HepG2 (cell line): ENCODE measurements at regions not wholly inside any gene's neighbourhood (a gene's known extent, or its start where the extent isn't known, plus 50 kb on each side); places are given as distances from the start of the nearest gene placed in this dataset.

Experiments used
- ATAC-seq: fragments of 200-7000 bp; cut with Tn5 transposase; 3 replicates; pipeline ENCODE4 v1.9.1; 2020; ENCODE audit warnings: mild to moderate bottlenecking, moderate library complexity
- BruUV-seq: library from RNA; stranded (reverse); fragments of 400-500 nt; replicated peaks from 2 replicates; lab custom pipeline; 2021; lab: Mats Ljungman, UMichigan
- CTCF ChIA-PET: fragments of 300-600 bp; formaldehyde crosslinking; extraction: SDS; loops from one replicate; lab custom pipeline; 2021; ENCODE audit warnings: low total read pairs, inconsistent platforms, low intra/inter-chr PET ratio; lab: Yijun Ruan, JAX
- POLR2A ChIA-PET: fragments of 350-600 bp; sonication (Branson Sonifier 250); formaldehyde crosslinking; loops from one replicate; lab custom pipeline; 2020; ENCODE audit warnings: antibody characterized with exemption, inconsistent platforms; lab: Yijun Ruan, JAX
- DNase-seq: peaks from one replicate; pipeline ENCODE4 v3.0.0-alpha.2; 2015; ENCODE audit warnings: low spot score
- FAIRE-seq: peaks from 3 replicates; lab custom pipeline; 2011; peaks lifted over from hg19 to GRCh38; lab: Jason Lieb, UNC
- H2AFZ ChIP-seq: one replicate; pipeline ENCODE4 v1.6.1; 2011; ENCODE audit warnings: low read length, inconsistent platforms
- H3K27ac ChIP-seq: fragments of 300-600 bp; 3 replicates; pipeline ENCODE4 v1.8.0; 2011; ENCODE audit warnings: mixed run types, mild to moderate bottlenecking, mixed read lengths, low read length, inconsistent platforms; ENCODE audit not compliant: insufficient read depth; ENCODE audit errors: extremely low read length
- H3K27me3 ChIP-seq, 2 experiments: fragments of 200-600 bp in 1 of 2; 2 replicates in 1 of 2; 3 replicates in 1 of 2; pipeline versions ENCODE4 v1.6.0 to v1.8.0; 2011; ENCODE audit warnings: low read length in 2 of 2, mild to moderate bottlenecking in 2 of 2, moderate library complexity in 2 of 2, inconsistent platforms in 1 of 2; ENCODE audit not compliant: insufficient read depth in 2 of 2, control insufficient read depth in 1 of 2
- H3K36me3 ChIP-seq, 2 experiments: fragments of 200-600 bp in 1 of 2; replicated peaks in 1 of 2; 2 replicates in 1 of 2; 3 replicates in 1 of 2; pipeline versions ENCODE4 v1.5.1 to v1.8.0; 2011; ENCODE audit warnings: low read length in 2 of 2, inconsistent platforms in 1 of 2; ENCODE audit not compliant: insufficient read depth in 2 of 2, control insufficient read depth in 1 of 2
- H3K4me1 ChIP-seq: 2 replicates; pipeline ENCODE4 v1.5.1; 2012; ENCODE audit warnings: low read length, inconsistent platforms; ENCODE audit not compliant: insufficient read depth
- H3K4me2 ChIP-seq: 2 replicates; pipeline ENCODE4 v1.6.0; 2011; ENCODE audit warnings: low read depth, low read length, inconsistent platforms
- H3K4me3 ChIP-seq, 3 experiments: fragments of 200-600 bp in 1 of 3; sonication (generic), shearing (Covaris generic) in 1 of 3; replicated peaks in 1 of 3; 2 replicates each; pipeline ENCODE4 v1.5.1; 2011 to 2016; ENCODE audit warnings: low read length in 3 of 3, inconsistent platforms in 2 of 3, low read depth in 2 of 3, mild to moderate bottlenecking in 2 of 3, control low read depth in 1 of 3, mixed read lengths in 1 of 3; ENCODE audit not compliant: insufficient read depth in 1 of 3
- H3K79me2 ChIP-seq: one replicate; pipeline ENCODE4 v1.6.1; 2011; ENCODE audit warnings: low read length, inconsistent platforms; ENCODE audit not compliant: insufficient read depth
- H3K9ac ChIP-seq: 2 replicates; pipeline ENCODE4 v1.6.0; 2011; ENCODE audit warnings: mild to moderate bottlenecking, low read depth, low read length, inconsistent platforms; ENCODE audit not compliant: insufficient read depth
- H3K9me3 ChIP-seq: 2 replicates; pipeline ENCODE4 v1.5.1; 2012; ENCODE audit warnings: mild to moderate bottlenecking, low read length
- H4K20me1 ChIP-seq: 2 replicates; pipeline ENCODE4 v1.6.0; 2011; ENCODE audit warnings: inconsistent platforms, mild to moderate bottlenecking, low read length, moderate library complexity; ENCODE audit not compliant: insufficient read depth
- ATF1 ChIP-seq: IDR thresholded peaks from 2 replicates; pipeline ENCODE4 v1.6.1; 2016; ENCODE audit warnings: mild to moderate bottlenecking, control low read depth
- ATF7-NPFF ChIP-seq: sonication (generic); formaldehyde crosslinking; IDR thresholded peaks from 2 replicates; pipeline ENCODE4 v1.8.1; 2023; ENCODE audit warnings: mild to moderate bottlenecking, low read depth, missing genetic modification reagents, moderate library complexity
- CCDC6 ChIP-seq: sonication (generic); formaldehyde crosslinking; IDR thresholded peaks from 2 replicates; pipeline ENCODE4 v1.8.1; 2022; ENCODE audit warnings: mild to moderate bottlenecking, missing genetic modification reagents, moderate library complexity
- MAF1 ChIP-seq: sonication (generic); formaldehyde crosslinking; IDR thresholded peaks from 2 replicates; pipeline ENCODE4 v1.5.0; 2020; ENCODE audit warnings: missing genetic modification reagents, borderline replicate concordance
- PPARG ChIP-seq: conservative IDR thresholded peaks from 2 replicates; pipeline ENCODE4 v1.6.1; 2016; ENCODE audit warnings: missing biosample characterization, missing genetic modification reagents
- RFXAP ChIP-seq: sonication (generic); formaldehyde crosslinking; IDR thresholded peaks from 2 replicates; pipeline ENCODE4 v1.4.0; 2020; ENCODE audit warnings: missing genetic modification reagents, borderline replicate concordance
- RXRA ChIP-seq: sonication (generic); formaldehyde crosslinking; IDR thresholded peaks from 2 replicates; pipeline ENCODE4 v1.5.1; 2020; ENCODE audit warnings: missing genetic modification reagents
- ZBTB1 ChIP-seq: sonication (generic); formaldehyde crosslinking; IDR thresholded peaks from 2 replicates; pipeline ENCODE4 v1.4.0; 2020; ENCODE audit warnings: missing genetic modification reagents, borderline replicate concordance
- ZNF451 ChIP-seq: sonication (generic); formaldehyde crosslinking; IDR thresholded peaks from 2 replicates; pipeline ENCODE4 v1.5.0; 2020; ENCODE audit warnings: mild to moderate bottlenecking, missing genetic modification reagents
- WGBS: methylation state at CpG from one replicate; pipeline ENCODE4 v1.1.6; 2017; ENCODE audit warnings: low lambda C conversion rate; 5-methylcytosine and 5-hydroxymethylcytosine counted together
- in situ Hi-C: cut with HindIII; loops from 2 replicates; pipeline ENCODE4 v1.10.0; 2017; ENCODE audit warnings: low pct_unique_long_range_greater_than_20kb; ENCODE audit not compliant: extremely low pct_ligation_motif_present
- intact Hi-C: fragments of 100-400 bp; cut with micrococcal nuclease; formaldehyde crosslinking; loops from one replicate; pipeline ENCODE4 v1.10.0; 2022; ENCODE audit not compliant: unreplicated experiment
- TF ChIP-seq, protein P1 (sequence below): IDR thresholded peaks from 2 replicates; pipeline ENCODE4 v1.6.1; 2016; ENCODE audit warnings: low read depth, missing genetic modification reagents, missing compliant biosample characterization
- TF ChIP-seq, protein P2 (sequence below): sonication (generic); formaldehyde crosslinking; IDR thresholded peaks from 2 replicates; pipeline ENCODE4 v1.4.0; 2020; ENCODE audit warnings: missing genetic modification reagents

DNA sequence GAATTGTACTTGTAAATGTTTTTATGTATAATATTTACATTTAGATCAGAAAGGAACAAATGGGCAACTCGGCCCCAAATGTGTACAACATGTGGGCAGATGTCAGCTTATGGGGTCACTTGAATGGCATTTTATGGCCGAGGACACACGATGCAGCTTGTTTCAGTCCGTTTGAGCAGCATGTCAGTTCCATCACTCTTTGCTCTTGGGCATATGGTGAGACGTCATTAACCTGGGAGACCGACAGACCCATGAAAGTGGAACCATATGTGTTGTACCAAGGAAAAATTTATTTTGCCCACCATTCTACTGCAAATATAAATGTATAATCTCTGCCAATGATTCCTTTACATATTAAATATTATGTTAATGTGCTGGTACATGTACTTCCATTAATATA is 561.9 kb upstream of the SOX9 start (continued):
- TF ChIP-seq, protein P1, sequence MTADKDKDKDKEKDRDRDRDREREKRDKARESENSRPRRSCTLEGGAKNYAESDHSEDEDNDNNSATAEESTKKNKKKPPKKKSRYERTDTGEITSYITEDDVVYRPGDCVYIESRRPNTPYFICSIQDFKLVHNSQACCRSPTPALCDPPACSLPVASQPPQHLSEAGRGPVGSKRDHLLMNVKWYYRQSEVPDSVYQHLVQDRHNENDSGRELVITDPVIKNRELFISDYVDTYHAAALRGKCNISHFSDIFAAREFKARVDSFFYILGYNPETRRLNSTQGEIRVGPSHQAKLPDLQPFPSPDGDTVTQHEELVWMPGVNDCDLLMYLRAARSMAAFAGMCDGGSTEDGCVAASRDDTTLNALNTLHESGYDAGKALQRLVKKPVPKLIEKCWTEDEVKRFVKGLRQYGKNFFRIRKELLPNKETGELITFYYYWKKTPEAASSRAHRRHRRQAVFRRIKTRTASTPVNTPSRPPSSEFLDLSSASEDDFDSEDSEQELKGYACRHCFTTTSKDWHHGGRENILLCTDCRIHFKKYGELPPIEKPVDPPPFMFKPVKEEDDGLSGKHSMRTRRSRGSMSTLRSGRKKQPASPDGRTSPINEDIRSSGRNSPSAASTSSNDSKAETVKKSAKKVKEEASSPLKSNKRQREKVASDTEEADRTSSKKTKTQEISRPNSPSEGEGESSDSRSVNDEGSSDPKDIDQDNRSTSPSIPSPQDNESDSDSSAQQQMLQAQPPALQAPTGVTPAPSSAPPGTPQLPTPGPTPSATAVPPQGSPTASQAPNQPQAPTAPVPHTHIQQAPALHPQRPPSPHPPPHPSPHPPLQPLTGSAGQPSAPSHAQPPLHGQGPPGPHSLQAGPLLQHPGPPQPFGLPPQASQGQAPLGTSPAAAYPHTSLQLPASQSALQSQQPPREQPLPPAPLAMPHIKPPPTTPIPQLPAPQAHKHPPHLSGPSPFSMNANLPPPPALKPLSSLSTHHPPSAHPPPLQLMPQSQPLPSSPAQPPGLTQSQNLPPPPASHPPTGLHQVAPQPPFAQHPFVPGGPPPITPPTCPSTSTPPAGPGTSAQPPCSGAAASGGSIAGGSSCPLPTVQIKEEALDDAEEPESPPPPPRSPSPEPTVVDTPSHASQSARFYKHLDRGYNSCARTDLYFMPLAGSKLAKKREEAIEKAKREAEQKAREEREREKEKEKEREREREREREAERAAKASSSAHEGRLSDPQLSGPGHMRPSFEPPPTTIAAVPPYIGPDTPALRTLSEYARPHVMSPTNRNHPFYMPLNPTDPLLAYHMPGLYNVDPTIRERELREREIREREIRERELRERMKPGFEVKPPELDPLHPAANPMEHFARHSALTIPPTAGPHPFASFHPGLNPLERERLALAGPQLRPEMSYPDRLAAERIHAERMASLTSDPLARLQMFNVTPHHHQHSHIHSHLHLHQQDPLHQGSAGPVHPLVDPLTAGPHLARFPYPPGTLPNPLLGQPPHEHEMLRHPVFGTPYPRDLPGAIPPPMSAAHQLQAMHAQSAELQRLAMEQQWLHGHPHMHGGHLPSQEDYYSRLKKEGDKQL (CRISPR knock-in tag) = no peak
- no peak for TF ChIP-seq RFXAP (CRISPR knock-in tag)

DNA sequence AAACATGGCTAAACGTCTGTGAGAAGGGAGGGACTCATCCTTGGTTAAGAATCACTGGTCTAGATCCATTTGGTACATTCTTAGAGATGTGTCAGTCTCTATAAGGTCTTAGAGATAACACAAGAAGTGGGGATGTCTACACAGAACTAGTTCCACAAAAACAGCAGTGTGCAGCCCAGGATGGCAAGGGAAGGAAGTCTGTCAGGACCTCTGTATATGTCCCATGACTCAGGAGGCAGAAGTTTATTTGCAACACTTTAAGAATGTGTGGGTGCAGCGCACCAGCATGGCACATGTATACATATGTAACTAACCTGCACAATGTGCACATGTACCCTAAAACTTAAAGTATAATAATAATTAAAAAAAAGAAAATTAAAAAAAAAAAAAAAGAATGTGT is 548.5 kb upstream of the SOX9 start:
- Histone ChIP-seq H4K20me1 (no peaks in the 10 kb centered on the region), H3K9me3 (peaks cover 4% of the 10 kb centered on the region; the same call in 1 of the 2 replicates), H3K79me2 (no peaks in the 10 kb centered on the region), H3K4me3 (no peak overlapping the region), H3K4me2 (no peak overlapping the region), H3K4me1 (no peaks in the 10 kb centered on the region), H3K27me3 (no peaks in the 10 kb centered on the region), H3K27ac (no peak overlapping the region), H2AFZ (no peak overlapping the region), H3K9ac (no peak overlapping the region), H3K36me3 (no peaks in the 10 kb centered on the region; a peak in 1 of 5 replicates)
- no peak for TF ChIP-seq RXRA (CRISPR knock-in tag)
- TF ChIP-seq ATF1 (CRISPR knock-in tag) = no peak
- TF ChIP-seq MAF1 (CRISPR knock-in tag) = no peak
- TF ChIP-seq PPARG = no peak
- TF ChIP-seq, protein P2, sequence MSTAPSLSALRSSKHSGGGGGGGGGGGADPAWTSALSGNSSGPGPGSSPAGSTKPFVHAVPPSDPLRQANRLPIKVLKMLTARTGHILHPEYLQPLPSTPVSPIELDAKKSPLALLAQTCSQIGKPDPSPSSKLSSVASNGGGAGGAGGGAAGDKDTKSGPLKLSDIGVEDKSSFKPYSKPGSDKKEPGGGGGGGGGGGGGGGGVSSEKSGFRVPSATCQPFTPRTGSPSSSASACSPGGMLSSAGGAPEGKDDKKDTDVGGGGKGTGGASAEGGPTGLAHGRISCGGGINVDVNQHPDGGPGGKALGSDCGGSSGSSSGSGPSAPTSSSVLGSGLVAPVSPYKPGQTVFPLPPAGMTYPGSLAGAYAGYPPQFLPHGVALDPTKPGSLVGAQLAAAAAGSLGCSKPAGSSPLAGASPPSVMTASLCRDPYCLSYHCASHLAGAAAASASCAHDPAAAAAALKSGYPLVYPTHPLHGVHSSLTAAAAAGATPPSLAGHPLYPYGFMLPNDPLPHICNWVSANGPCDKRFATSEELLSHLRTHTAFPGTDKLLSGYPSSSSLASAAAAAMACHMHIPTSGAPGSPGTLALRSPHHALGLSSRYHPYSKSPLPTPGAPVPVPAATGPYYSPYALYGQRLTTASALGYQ = no peak
- no peak for TF ChIP-seq CCDC6 (CRISPR knock-in tag)
- no peak for TF ChIP-seq ZNF451
- no peak for TF ChIP-seq ZBTB1
- TF ChIP-seq ATF7-NPFF (CRISPR knock-in tag) = no peak
- FAIRE-seq (no peak), DNase-seq (no peak), ATAC-seq (no peak)
- POLR2A ChIA-PET = no interaction called here
- CTCF ChIA-PET = no interaction called here
- whole genome bisulfite sequencing = 45% methylated on average over 2 of the region's 2 CpGs
- BruUV-seq = no TSS peak
- in situ Hi-C loops (no loop called here), intact Hi-C loops (no loop called here)
